Activated CD4-positive, alpha-beta T cell treated with anti-CD3 and anti-CD28 coated beads, Interleukin-2, amount 50 U/mL, for 24 hours (primary cell): ENCODE measurements at regions not wholly inside any gene's neighbourhood (a gene's known extent, or its start where the extent isn't known, plus 50 kb on each side); places are given as distances from the start of the nearest gene placed in this dataset.
"Not testable (repeated sequence)": the region's sequence is repeated elsewhere in the genome, so short reads cannot be mapped to it uniquely, and the experiment has no call there.

Experiments
- DNase-seq, 2 donors: peaks; one replicate each; pipeline ENCODE4 v3.0.0-alpha.2; 2020; ENCODE audit warnings: low read depth in 1 of 2, low spot score in 1 of 2

DNA sequence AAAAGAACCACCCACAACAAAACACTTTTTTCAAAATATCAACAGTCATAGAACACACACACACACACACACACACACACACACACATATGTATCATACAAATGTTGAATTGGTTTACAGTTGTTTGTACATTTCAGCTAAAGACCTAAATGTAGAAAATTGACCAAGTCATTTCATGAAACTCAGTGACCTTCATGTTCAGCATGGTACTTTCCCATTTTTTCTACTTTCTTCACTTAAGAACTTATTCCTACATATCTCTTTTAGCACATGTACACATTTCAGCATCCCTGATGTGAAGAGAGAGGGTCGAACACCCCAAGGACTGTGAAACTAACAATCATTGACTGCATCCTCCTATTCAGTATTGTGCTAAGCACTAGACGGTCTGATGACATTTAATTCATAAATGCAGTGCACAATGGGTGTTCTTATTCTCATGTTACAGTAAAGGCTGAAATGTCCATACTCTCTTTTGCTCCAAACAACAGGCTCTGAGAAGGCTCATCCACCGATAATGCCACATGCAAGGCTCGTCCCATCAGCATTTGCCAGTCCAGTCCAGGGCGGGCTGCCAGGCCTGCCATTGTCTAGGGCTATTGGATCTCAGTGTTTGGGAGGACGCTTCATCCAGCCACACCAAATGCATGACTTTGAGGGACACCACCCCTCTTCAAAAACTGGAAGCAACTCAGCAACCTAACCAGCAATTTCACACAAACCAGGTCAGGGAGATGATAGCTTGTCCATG lies 150.1 kb upstream of the RUNX1 start:
- no peak for DNase-seq

DNA sequence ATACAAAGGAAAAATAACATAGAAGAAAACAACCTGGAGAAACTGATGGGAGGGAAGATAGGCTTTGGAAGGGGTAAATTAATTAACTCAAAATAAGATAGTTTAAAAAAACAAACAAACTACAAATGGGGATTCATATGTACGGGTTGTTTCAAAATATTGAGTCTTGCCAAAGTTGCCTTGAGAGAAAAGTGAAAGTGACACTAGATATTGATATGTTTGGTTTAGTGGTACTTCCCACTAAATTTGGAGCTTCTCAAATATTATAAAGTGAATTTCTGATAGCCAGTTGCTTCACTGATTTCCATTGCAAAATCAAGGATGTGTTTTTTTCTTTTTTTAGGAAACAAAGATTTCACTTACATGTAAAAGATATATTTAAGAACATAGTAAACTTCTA lies 149.5 kb upstream of the RUNX1 start:
- DNase-seq, result no peak

DNA sequence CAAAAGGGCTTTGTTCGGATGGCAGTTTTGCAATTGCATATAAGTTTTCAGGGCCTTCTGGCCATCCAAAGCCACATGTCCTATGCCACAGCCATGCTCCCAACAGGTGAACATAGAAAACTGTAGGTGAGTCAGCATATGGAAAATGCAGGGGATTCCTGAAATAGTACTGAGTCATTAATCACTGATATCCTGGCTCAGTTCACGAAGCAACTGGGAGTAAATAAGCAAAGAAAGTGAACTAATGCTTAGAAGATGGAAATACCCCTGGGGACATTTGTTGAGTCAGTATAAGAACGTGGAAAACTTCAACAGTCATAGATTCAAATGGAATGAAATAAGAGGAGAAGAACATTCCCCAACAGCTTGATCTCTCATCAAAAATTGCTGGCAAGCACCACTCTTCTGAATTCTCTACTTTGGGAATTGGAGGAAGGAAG lies 148.9 kb upstream of the RUNX1 start:
- DNase-seq, result no peak

DNA sequence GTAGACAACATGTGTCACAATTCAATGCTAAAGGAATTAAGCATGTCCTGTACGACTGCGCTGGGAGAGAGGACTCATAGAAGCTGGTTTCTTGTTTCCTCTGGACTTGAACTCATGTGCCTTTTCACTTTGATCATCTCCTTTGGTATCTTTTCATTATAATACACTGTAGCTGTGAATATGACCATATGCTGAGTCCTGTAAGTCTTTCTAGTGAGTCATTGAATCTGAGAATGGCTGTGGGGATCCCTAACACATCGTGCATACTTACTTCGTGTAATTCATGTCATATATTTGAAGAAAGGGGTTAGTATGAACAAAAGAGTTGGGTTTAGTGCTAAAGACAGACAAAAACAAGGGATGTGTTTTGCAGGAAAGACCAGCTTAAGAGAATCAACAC lies 148.1 kb upstream of the RUNX1 start:
- no peak for DNase-seq

DNA sequence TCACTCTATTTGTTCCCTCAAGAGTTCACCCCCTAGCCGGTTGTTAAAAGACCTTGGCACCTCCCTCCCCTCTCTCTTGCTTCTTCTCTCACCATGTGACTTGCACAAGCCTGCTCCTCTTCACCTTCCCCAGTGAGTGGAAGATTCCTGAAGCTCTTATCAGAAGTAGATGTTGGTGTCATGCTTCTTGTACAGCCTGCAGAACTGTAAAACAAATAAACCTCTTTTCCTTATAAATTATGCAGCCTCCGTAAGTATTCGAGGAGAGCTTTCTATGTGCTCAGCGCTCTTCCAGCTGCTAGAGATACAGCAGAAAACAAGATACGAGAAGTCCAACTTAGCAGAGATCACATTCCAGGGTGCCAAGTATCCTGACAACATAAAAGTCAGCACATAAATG lies 147.0 kb upstream of the RUNX1 start:
- no peak for DNase-seq

DNA sequence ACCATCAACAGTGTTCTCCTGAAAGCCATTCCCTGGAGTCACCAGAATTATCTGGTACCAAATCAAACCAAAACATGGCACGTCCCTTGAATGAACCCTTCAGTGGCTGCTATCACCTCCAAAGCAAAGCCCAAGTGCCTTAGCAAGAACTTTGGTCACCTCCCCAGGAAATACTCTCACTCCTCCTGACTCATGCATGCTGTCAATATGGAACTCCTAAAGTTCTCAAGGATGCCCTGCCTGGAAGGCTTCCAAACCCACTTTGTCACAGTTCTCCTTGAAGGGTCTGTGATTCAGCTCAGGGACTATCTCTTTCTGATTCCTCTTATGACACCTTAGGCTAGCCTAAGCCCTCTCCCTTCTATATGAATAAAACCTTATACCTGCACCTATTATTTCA lies 146.1 kb upstream of the RUNX1 start:
- no peak for DNase-seq

DNA sequence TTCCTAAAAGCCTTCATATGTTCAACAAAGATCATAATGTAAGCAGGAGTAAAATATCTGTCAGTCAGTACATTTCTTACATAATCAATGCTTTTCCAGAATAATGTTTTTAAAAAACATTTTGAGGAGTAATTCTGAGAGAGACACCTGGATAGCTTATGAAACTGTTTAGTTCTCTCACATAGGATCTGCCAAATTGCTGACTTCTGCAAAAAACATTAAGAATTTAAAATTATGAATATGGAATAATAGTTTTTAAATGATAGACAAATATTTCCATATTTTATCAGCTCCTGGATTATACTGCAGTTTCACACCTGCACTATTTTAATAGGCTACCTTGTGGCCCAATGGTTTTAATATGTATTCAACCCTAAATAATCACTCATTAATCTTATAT lies 142.7 kb upstream of the RUNX1 start:
- DNase-seq, result no peak

DNA sequence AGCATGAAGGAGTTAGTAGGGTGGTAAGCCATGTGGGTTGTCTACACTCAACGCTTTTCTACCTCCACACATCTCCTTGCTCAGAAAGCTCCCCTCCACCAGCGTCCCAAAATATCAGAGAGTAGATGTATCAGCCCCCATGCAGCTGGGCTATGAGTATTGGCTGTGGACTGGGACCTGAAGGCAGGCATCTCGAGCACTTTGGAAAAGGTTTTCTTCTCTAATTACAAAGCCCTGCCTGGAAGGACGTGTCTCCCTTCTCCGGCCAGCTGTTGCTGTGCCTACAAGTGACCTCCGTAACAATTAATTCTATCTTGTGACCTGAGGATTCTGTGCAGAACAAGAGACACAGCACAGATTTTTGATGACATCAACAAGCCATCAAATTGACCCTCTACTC lies 142.0 kb upstream of the RUNX1 start:
- DNase-seq, result no peak

DNA sequence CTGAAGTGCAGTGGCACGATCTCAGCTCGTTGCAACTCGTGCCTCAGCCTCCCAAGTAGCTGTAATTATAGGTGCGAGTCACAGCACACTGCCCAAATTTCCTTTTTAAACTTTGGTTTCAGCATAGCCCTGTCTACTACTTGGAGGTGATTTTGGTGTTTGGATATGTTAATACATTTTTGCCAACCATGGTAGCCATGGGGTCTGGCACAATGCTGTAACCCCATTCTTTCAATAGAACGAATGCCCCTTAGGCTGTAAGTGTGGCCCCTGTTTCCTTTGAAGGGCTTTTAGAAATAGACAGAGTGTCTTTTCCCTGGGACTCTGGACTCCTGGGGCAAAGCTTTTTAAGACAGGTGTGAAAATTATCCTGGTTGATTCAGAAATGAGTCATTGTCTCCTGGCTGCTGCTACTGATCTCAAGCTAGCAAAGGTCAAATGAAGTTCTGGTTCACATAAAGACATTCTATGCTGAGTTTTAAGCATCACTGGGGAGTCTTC lies 141.1 kb upstream of the RUNX1 start:
- no peak for DNase-seq

DNA sequence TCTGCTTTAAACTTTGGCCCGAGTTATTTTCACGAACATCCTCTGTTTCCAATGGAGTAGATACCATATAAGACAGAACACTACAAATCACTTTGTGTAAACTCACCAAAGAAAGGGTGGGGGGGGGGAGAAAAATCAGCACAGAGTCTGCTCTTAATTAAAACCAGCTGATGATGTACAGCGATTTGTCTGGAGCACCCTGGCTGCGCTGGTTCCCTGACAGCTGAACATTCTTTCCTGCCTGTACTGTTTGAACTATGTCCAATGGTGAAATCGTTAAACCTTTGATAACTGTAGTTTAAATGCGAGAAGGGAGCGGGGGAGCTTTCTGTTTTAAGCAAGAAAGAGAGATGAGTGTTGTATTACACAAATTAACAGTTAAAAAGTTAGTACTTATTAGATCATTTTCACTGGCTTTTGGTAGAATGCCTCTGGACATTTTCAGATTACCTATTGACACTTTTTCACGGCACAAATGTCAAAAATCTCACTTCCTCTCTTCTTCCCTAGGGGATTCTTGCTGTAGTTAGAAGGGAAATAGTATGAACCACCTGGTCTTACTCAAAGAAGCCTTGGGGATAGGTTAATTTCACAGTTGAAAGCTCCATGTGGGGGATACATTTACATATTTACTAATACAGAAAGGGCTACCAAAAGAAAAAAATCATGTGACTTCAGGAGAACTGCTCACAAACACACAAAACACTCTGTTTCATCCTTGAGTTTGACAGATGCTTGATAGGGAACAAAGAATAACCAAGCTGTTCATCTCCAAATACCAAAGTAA lies 140.2 kb upstream of the RUNX1 start:
- DNase-seq, result no peak

DNA sequence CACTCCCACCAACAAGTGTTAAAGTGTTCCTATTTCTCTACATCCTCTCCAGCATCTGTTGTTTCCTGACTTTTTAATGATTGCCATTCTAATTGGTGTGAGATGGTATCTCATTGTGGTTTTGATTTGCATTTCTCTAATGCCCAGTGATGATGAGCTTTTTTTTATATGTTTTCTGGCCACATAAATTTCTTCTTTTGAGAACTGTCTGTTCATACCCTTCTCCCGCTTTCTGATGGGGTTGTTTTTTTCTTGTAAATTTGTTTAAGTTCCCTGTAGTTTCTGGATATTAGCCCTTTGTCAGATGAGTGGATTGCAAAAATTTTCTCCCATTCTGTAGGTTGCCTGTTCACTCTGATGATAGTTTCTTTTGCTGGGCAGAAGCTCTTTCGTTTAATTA lies 134.3 kb upstream of the RUNX1 start:
- not testable (repeated sequence) for DNase-seq

DNA sequence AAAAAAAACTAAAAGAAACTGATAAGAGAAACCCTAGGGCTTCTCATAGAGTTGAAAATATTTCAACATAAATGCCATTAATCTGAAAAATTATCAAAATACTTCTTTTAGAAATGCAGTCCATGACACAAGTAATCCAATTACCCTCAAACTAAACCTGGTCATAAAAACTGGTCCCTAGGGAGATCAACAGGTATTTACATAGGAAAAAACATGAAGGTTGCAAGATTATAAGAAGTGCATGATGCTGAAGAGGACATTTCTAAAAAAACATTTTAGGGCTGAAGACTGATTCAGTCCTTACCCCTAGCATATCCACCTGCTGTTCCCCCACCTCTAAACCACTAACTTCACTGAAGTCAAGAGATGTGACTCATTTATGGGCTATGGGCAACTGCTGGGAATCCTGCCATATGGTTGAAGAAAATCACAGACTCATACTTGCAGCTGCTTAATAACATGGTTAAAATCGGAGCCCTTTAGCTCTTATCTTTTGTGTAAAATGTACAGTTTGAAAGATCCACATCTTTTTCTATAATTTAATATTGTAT lies 131.0 kb upstream of the RUNX1 start:
- no peak for DNase-seq

DNA sequence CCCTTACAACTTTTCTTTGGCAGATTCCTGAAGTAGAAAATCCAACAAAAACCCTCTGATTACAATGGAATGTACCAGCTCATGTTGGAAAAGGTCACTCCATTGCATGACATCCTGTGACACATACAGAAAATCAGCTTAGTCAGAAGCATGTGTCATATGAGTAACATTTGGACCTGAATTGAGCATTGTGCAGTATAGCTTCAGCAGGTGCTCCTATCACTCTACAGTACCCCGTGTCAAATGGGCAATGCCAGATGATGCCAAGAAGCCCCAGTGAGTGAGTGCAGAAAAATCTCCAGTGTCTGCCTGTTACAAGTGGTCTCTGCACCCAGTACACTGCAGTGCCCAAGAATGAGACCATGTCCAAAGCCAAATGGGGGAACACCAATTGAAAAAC lies 129.7 kb upstream of the RUNX1 start:
- DNase-seq, result no peak

DNA sequence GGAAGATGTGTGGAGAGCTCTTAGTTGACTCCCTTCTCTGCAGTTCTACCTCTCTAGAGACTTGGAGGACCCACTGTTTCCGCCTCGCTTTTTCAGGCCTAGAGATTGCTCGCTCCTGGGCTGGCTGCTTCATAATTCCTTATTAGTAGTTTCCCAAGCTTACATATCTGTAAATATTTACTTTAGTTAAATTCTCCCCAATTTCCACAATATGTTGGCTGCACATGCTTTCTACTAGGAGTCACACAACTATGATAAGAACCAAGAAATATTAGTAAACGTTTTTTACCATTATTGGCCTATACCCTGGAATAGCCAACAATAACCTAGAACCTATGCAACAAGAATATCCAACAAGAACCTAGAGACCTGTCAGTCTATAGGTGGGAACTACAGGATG lies 129.0 kb upstream of the RUNX1 start:
- DNase-seq, result no peak

DNA sequence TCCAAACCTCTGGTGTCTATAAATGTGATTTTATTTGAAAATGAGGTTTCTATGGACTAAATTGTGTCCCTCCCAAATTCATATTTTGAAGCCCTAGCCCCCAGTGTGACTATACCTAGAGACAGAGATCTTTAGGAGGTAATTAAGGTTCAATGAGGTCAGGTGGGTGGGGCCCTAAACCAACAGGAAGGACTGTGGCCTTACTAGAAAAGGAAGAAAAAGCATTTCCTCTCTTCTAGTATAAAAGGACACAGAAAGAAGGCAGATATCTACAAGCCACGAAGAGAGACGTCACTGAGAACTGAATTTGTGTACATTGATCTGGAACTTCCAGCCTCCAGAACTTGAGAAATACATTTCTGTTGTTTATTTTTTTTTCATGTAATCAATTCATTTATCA lies 123.1 kb upstream of the RUNX1 start:
- no peak for DNase-seq

DNA sequence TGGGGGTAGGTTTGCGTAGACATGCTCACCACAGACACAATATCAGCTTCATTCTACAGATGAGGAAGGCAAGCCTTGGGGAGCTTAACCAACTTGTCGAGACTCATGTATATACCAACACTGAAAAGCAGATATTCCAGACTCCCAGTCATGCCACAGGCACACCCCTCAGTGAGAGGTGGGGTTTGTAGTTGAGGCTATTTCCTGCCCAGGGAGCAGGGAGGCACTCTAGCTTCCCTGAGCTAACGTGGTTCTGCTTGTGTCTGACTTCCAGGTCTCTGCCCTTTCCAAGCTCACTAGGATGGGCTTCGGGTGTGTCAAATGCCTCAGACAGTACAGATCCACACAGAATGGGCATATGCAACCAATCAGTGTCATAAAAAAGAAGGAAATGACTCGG lies 122.3 kb upstream of the RUNX1 start:
- no peak for DNase-seq

DNA sequence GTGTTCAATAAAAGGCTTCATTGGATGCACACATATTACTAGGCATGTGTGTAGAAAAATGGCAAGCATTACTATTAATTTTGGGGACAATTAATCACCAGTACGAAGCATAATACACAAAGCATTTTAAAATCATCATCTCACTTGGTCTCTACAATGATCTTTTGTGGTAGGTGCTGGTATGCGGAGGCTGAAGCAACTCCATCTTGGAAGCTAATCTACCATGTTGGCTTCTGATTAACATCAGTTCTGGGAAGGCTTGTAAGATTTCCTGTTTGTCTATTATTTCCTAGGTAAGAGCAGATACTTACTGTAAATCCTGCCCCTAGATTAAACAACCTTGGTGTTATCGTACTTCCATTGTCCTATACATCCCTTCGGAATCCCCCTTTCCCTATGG lies 121.7 kb upstream of the RUNX1 start:
- no peak for DNase-seq

DNA sequence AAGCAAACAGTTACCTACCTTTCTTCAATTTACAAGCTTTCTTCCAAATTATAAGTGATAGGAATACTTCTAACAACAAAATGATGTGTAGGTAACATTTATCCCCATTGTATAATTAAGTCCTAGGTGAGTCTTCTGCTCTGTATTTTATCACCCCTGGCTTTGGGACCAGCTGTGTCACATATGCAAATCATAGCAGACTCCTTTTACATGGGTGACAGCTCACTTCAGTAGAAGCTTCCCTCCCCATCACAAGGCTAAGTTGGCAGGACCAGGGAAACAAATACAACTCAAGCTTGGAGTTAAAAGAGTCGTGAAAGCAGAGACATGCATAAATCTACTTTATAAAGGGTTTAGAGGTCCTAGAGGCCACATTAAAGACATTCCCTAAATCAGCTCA lies 121.1 kb upstream of the RUNX1 start:
- no peak for DNase-seq

DNA sequence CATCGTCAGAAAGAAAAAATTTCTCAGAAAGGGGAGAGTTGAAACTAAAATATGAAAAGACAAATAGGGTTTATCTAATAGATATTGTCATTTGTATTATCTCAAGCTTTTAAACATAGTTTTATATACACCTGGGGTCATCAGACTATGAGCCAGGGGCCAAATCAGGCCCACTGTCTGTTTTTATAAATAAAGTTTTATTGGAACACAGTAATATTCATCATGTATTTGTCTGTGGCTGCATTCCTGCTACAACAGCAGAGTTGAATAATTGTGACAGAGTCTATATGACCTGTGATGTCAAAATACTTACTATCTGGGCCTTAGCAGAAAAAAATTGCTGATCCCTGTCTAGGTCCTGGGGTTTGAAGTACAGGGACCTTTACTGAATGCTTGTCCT lies 120.5 kb upstream of the RUNX1 start:
- DNase-seq, result no peak

DNA sequence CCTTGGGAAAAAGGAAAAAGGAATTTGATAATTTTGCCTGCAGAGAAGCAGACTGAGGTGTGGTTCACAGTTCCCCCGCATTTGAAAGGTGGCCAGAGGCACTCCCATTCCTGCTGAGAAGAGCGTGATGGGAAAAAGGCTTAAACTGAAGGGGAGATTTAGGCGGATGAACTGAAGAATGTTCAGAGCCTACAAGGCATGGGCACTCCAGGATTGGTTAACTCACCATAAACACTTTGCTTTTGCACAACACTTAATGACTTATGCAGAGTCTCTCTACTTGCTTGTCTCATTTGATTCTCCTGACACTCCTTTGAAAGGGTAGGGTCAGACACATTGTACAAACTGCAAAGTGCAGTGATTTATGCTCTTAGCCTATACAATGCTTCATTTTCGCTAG lies 119.6 kb upstream of the RUNX1 start:
- DNase-seq, result no peak

DNA sequence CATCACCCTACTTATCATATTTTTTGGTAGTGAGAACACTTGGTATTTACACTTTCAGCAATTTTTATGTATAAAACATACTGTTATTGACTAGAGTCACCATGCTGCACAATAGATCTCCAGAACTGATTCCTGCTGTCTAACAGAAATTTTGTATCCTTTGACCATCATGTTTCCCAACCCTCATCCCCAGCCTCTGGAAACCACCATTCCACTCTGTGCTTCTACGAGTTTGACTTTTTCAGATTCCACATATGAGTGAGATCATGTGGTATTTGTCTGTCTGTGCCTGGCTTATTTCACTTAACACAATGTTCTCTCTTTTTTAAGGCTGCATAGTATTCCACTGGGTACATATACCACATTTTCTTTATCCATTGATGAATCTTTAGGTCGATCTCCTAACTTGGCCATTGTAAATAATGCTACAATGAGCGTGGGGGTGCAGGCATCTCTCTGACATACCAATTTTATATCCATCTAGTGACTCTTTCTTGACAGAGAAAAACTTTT lies 115.9 kb upstream of the RUNX1 start:
- DNase-seq, result no peak

DNA sequence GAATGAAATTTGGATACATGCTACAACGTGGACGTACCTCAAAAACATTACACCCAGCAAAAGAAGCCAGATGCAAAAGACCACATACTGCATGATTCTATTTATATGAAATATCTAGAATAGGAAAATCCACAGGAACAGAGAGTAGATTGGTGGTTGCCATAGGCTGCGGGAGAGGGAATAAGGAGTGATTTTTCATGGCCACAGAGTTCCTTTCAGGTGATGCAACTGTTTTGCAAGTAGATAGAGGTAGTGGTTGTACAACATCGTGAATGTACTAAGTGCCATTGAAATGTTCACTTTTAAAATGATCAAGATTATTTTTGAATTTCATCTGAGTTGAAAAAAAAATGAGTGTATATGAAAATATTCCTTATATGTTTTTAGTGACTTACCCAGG lies 115.3 kb upstream of the RUNX1 start:
- no peak for DNase-seq
